Activated CD4-positive, alpha-beta T cell treated with anti-CD3 and anti-CD28 coated beads, Interleukin-2, amount 50 U/mL, for 24 hours (primary cell): ENCODE measurements at regions not wholly inside any gene's neighbourhood (a gene's known extent, or its start where the extent isn't known, plus 50 kb on each side); places are given as distances from the start of the nearest gene placed in this dataset.

ENCODE experiments used
- DNase-seq, 2 donors: peaks; one replicate each; pipeline ENCODE4 v3.0.0-alpha.2; 2020; ENCODE audit warnings: low read depth in 1 of 2, low spot score in 1 of 2

DNA sequence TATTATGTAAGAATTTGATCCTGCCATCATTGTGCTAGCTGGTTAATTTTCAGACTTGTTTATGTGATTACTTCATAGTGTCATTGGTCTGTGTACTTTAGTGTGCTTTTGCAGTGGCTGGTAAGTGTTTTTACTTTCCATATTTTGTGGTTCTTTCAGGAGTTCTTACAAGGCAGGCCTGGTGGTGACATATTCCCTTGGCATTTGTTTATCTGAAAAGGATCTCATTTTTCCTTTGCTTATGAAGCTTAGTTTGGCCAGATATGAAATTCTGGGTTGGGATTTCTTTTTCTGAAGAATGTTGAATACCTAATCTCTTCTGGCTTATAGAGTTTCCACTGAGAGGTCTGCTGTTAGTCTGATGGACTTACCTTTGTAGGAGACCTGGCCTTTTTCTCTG, 72.8 kb upstream of the MC4R start:
- DNase-seq = no peak

GRCh38 chr18:60446821-60447220, 74.2 kb upstream of the MC4R start:
- no peak for DNase-seq

- DNase-seq = no peak
Observed at GRCh38 chr18:60448487-60449267, 76.1 kb upstream of the MC4R start.

DNA sequence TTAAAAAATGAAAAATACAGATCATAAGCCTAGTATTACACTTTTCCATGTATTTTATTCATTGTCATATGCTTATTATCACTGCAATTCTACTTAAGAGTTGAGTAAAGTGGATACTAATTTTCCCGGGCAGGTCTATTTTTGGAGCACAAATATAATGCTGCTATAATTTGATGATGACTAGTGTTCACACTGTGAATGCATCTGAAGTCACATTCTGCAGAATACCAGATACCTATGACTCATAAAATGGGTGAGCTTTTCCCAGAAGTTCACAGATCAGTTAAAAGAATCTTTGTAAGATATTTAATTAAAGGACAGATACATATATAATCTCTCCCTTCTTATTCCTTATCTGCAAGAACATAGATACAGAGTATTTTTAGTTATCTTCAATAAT, 79.8 kb upstream of the MC4R start:
- no peak for DNase-seq

DNA sequence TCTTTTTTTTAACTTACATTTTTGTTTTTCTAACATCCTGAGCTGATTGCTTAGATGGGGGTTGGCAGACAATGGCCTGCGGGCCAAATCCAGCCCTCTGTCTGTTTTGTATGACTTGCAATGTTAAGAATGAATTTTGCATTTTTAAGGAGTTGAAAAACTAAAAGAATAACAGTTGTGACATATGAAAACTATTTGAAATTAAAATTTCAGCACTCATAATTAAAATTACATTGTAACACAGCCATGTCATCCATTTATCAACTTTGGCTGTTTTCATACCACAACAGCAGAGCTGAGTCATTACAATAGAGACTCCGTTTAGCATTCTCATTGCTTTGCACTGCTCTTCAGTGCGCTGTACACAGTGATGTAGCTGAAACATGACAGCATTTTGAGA, 94.1 kb upstream of the MC4R start:
- DNase-seq = no peak

- DNase-seq = no peak
Observed at GRCh38 chr18:60469387-60470100, 97.0 kb upstream of the MC4R start.

DNA sequence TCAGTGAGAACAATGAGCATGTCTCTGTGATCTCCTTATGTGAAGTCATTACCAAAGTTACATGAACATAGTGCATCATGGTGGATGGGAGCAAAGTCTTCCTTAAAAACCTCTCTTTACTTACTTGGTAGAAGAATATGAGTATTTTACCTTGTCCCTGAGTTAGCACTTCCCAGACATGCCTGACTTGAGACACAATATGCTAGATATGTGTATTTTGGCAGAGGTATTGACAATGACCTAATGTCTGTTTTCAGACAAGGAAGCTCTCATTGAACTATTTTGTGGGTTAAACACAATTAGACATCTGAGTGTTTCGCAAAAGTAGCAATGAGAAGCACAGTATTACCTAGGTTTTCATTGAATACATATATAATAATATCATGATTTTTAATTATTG, 99.1 kb upstream of the MC4R start:
- DNase-seq = no peak

- DNase-seq = no peak
Observed at GRCh38 chr18:60485201-60485600, 112.6 kb upstream of the MC4R start.

DNA sequence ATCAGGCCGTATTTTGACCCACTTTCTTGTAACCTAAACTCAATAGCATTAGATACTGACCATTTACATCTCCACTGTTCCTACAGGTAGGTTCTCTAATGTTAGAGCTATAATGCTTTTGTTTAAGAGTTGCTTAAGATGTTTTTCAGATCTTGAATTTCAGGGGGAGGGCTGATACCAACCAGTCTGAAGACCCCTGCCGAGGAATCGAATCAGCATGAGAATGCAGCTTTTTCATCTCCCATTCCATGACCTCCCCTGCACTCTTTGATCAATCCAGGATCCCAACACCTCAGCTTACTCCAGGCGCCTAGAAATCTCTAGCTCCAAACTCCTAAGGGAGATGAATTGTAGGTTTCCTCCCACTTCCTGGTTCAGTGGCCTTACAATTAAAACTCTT, 120.5 kb upstream of the MC4R start:
- DNase-seq = no peak

GRCh38 chr18:60499675-60500074, 127.1 kb upstream of the MC4R start:
- no peak for DNase-seq

- DNase-seq = no peak
Observed at GRCh38 chr18:60500960-60501359, 128.4 kb upstream of the MC4R start.

GRCh38 chr18:60502591-60502990, 130.0 kb upstream of the MC4R start:
- DNase-seq = no peak

GRCh38 chr18:60503199-60503598, 130.6 kb upstream of the MC4R start:
- no peak for DNase-seq

DNA sequence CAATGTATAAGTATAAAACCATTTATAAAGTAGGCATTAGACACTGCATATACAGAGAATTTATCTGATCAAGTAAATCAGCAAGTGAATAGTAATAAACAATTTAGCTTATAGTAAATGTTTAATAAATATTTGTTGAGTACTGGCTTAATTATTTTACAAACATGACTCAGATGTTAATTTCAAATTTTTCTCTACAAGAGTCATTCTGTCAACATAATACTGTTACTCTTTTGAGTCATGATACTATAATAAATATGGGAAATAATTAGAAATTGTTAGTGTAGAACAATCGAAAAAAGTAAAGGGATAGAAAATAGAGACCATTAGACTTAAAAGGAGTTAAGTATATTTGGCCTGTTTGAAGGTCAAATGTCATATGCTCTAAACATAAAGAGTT, 133.6 kb upstream of the MC4R start:
- no peak for DNase-seq

DNA sequence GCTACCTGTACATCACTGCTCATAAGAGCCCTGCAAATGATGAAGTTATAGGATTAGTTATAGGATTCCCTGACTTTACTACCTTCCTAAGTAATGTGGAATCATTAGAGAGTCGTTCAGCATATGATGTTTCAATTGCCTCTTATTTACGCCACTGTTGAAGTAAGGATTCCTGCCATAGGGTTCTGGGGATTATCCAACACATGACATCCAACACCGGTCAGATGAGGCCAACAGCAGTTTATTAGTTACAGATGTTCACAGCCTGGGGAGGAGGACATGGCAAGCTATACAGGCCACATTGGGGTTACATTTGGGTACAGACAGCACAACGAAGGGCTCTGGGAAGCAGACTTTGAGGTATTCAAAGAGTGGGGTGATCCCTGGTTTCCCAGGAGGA, 134.1 kb upstream of the MC4R start:
- no peak for DNase-seq

- DNase-seq = no peak
Observed at GRCh38 chr18:60508108-60508507, 135.5 kb upstream of the MC4R start.

- DNase-seq = no peak
Observed at GRCh38 chr18:60534538-60534937, 162.0 kb upstream of the MC4R start.

DNA sequence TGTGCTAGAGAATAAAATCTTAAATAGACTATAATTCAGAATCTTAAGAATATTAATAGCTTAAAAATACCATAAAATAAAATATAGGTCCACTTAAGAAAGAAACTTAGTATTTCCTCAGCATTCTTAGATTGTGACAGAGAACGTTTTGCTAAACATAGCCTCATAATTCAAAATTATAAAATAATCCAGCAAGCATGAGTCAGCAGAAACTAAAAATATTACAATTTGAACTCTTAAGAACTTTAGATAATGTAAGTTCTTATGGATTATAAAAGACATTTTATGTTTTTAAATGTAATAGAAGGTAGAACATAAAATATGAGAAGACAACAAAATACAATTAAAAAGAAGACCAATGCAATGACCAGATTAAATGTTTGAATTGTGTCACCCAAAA, 164.5 kb upstream of the MC4R start:
- DNase-seq = no peak

DNA sequence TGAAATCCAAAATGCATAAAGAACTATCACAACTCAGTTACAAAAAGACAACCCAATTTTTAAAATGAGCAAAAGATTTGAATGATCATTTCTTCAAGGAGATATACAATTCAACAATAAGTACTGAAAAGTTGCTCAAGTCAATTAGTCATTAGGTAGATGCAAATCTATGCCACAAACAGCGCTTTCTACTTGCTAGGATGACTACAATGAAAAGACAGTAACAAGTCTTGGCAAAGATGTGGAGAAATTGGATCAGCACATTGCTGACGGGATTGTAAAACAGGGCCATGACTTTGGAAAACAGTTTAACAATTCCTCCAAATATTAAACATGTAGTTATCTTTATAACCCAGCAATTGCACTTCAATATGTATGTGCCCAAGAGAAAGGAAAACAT, 166.3 kb upstream of the MC4R start:
- no peak for DNase-seq

- no peak for DNase-seq
Observed at GRCh38 chr18:60541661-60542060, 169.1 kb upstream of the MC4R start.

DNA sequence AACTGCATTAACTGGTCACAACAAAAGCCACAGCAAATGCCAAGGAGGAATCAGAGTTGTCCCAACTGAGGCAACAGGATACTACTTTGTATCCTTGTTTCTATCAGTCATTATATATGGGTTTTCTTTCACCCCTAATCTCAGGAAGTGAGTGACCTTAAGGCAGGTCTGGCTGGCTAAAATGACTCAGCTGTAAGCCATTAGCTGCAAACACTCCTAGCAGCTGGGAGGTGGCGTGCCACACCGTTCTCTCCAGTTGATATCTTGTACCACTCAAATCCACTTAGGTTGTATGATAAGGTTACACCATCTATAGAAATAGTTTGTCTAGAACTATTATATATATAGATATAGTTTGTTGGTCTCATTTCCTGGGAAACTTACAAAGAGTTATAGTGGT, 171.1 kb upstream of the MC4R start:
- no peak for DNase-seq

DNA sequence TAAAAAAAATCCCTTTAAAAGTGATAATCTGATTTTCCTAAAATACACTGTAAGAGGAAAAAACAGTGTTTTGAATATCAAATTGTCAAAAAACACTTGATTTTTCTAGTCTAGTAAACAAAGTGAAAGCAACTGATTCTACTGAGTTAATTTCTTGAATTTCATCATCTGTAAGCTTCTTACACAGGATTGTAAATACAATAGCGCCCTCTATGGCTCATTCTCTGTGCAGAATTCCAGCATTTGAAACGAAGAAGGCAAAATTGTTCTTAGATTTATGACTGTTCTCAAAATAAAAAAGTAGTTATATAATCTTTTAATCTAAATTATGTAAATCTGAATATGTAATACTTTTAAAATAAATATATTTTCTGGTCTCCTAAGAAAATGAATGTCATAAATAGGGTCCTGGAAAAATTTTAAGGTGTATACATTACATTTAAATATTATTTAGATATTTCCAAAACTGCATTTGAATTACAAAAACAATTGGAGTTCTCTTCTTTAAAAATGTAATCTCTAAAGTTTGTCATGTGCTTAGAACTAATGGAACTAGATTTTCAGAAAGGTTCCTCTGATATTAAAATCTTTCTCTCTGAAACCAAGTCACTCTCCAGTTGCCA, 176.9 kb upstream of the MC4R start:
- peak in 1 of 2 donors; percentile 7 for DNase-seq
